ENCODE measurements at regions not wholly inside any gene's neighbourhood (a gene's known extent, or its start where the extent isn't known, plus 50 kb on each side); places are given as distances from the start of the nearest gene placed in this dataset.
"Not testable (repeated sequence)": the region's sequence is repeated elsewhere in the genome, so short reads cannot be mapped to it uniquely, and the experiment has no call there.

DNA sequence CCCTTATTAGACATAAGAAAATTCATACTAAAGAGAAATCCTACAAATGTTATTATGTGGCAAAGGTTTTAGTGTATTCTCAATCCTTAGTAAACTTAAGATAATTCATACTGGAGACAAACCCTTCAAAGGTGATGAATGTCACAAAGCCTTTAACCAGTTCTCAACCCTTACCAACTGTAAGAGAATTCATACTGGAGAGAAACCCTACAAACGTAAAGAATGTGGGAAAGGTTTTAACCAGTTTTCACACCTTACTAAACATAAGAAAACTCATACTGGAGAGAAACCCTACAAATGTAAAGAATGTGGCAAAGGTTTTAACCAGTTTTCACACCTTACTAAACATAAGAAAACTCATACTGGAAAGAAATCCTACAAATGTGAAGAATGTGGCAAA is 93.2 kb downstream of the ZNF680 start:
- DNase-seq (ENCODE audit: low spot score) = no peak

DNA sequence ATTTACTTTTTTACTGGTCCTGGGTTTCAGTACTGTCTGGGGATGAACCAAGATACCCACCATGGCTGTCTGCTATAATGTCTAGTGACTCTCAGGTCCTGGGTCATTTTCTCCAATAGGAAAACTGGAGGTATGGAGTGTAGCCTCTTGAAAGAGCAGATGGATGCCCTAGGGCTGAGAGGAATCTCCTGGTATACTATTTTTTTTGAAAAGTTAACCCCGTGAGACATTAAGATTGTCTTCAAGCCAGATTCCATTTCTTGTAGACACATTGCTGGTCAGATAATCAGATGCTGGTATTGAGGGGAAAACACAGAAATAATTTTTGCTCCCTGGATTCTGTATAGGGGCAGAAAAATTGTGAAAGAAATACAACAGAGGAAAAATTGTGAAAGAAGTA is 97.3 kb downstream of the ZNF680 start:
- DNase-seq (ENCODE audit: low spot score) = no peak

DNA sequence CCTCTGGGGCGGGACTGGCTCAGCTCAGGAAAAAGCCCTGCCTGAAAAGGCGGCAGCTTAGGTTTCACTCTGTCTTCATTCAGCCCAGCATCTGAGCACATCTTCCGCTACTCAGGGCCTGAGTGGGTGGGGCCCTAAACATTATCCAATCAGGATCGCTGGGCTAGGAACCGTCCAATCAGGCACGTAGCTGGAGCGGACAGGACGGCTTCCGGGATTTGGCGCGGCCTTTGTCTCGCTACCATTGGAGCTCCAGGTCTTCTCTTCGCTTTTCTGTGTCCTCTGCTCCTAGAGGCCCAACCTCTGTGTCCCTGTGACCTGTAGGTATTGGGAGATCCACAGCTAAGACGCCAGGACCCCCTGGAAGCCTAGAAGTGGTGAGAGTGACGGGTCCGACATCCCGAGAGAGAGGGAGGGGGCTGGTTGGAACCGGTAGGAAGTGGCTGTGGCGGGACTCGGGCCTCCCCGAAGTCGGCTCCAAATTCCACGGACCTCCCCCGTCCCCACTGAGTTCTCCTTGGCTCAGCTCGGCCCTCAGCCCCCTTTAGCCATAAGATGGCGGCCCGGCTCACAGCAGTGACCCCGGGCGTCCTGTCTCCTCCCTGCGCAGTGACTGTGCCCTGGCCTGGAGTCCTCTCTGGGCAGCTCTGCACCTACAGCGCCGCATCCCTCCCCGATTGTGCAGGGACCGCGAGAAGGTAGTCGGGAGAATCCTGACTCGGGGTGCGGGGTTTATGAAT is 99.1 kb downstream of the ZNF680 start:
- DNase-seq (ENCODE audit: low spot score) = peak; percentile 82

DNA sequence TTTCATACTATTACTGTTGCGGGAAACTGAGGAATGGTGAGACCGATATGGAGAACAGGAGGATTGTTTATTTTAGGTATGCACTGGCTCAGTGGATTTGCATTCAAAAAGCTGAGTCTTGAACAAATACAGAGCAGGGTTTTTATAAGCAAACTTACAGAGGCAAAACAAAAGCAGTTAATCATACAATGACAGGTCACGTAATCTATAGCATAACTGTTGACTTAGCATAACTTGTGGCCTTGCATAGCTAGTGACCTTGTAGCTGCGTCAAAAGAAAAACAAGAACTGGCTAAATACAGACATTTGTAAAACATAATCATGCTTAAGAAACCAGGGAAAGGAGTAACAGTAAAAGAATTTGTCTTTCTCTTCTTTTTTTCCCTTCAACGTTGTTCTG is 103.0 kb downstream of the ZNF680 start:
- not testable (repeated sequence) for DNase-seq (ENCODE audit: low spot score)

DNA sequence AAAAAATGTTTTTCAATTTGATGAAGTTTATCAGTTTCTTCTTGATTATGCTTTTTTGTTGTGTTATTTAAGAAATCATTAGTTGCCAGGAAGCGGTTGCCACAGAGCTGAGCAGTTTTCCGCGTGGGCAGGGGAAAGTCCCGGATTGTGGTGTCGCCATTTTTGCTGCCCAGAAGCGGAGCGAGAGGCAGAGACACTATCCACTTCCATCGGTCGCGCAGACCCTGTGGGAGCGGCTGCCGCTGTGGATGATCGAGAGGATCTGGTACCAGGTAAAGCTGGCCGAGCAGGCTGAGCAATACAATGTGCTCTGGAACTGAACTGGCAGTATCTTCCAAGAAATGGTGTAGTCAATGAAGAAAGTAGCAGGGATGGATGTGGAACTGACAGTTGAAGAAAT is 119.8 kb downstream of the ZNF736 start:
- DNase-seq (ENCODE audit: low spot score) = no peak

DNA sequence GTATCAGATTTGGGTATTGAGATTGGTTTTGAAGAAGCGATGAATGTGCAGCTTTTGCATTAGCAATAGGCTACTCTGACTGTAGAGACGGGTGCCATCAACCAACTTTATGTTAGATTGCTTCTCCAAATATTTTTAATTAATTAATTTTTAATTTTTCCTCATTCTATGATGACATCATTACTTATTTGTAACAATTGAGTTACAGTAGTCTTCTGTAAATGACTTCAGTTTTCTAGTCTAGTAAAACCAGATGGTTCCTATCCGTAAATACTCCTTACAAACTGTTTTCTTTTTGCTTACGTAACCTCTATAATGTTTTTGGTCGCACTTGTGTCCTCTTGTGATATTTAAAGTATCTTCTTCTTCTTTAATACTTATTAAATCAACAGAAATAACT is 118.1 kb downstream of the ZNF736 start:
- no peak for DNase-seq (ENCODE audit: low spot score)

DNA sequence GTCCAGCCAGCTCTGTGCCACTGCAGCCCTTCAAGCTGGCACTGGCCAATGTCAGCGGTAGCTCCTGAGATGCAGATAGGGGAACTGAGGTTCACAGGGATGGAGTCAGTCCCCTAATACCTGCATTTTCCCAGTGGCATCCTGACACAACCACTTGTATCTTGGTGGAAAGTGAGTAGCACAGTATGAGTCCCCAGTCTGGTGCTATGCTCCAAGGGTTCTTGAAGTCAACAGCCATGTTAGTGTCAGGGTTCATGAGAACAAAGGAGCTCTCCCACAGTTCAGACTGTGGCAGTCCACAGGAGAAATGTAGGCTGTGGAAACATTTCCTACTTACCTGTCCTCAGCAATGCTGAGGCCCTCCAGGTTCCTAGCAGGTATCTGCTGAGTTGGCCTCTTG is 115.5 kb downstream of the ZNF736 start:
- DNase-seq (ENCODE audit: low spot score) = no peak

DNA sequence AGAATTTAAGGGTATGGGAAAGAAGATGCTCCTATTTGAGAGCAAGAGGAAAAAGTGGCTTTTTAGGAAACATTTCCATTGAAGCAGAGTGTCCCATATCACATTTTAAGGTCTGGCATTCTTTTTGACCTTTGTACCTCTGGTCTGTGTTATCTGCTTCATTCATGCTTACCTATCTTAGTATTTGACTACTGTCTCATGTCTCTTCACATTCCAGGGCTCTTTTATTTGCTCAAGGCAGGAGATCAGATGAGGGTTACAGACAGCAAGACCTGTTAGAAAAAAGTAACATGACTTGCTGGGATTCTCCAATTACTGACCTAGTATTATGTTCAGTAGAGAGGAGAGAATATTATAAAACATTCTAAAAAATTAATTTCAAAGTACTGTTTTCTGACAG is 111.7 kb downstream of the ZNF736 start:
- not testable (repeated sequence) for DNase-seq (ENCODE audit: low spot score)

DNA sequence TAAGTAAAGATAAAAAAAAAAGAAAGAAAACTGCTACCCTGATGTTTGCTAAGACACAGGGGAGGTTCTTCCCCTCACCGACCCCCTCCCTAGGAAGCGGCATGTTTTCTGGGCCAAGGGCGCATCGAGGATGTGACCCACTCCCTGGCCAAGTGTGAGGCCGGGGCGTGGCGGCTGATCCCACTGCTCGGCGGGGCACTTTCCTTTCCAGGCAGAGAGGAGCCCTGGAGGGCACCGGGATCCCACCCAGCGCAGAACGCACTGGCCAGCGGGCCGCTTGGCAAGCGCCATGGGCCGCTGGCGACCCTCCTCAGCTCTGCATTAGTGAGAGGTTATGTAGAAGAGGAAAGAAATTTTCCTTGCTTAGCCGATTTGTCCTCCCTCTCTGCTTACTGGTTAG is 93.4 kb downstream of the ZNF736 start:
- no peak for DNase-seq (ENCODE audit: low spot score)
